K562 (cell line): ENCODE measurements at regions not wholly inside any gene's neighbourhood (a gene's known extent, or its start where the extent isn't known, plus 50 kb on each side); places are given as distances from the start of the nearest gene placed in this dataset.

Experiments
- ATAC-seq: fragments of 200-7000 bp; cut with Tn5 transposase; 3 replicates; pipeline ENCODE4 v1.9.1; 2020; ENCODE audit warnings: moderate library complexity
- BruUV-seq: library from RNA; stranded (reverse); fragments of 400-500 nt; replicated peaks from 2 replicates; lab custom pipeline; 2021; lab: Mats Ljungman, UMichigan
- CTCF ChIA-PET: fragments of 300-600 bp; formaldehyde crosslinking; extraction: SDS; loops from one replicate; lab custom pipeline; 2021; ENCODE audit warnings: low intra/inter-chr PET ratio; lab: Yijun Ruan, JAX
- POLR2A ChIA-PET: fragments of 300-600, 350-650 bp; sonication (Branson Sonifier 250); formaldehyde crosslinking; extraction: SDS; loops from one replicate; lab custom pipeline; 2021; ENCODE audit warnings: antibody characterized with exemption, inconsistent platforms; lab: Yijun Ruan, JAX
- DNase-seq, 4 experiments: peaks; one replicate each; pipeline versions ENCODE4 v3.0.0 to v3.0.0-alpha.2; 2011 to 2018; ENCODE audit warnings: low spot score in 3 of 4, mixed read lengths in 3 of 4; ENCODE audit errors: extremely low read depth in 1 of 4
- FAIRE-seq: peaks from 2 replicates; lab custom pipeline; 2011; peaks lifted over from hg19 to GRCh38; lab: Jason Lieb, UNC
- H2AFZ ChIP-seq: 2 replicates; pipeline ENCODE4 v1.6.0; 2011; ENCODE audit warnings: low read depth, low read length, control low read depth, inconsistent platforms
- H3K27ac ChIP-seq: fragments of 200-600 bp; 3 replicates; pipeline ENCODE4 v1.8.0; 2011; ENCODE audit warnings: low read depth, mild to moderate bottlenecking, control low read depth, inconsistent platforms, low read length, moderate library complexity, mixed read lengths; ENCODE audit errors: extremely low read depth
- H3K27me3 ChIP-seq, 2 experiments: fragments of 300-600 bp in 1 of 2; 2 replicates in 1 of 2; 3 replicates in 1 of 2; pipeline versions ENCODE4 v1.6.0 to v1.8.0; 2011; ENCODE audit warnings: inconsistent platforms in 2 of 2, low read length in 2 of 2, mild to moderate bottlenecking in 1 of 2, mixed read lengths in 1 of 2, moderate library complexity in 1 of 2; ENCODE audit not compliant: control insufficient read depth in 2 of 2, insufficient read depth in 2 of 2
- H3K36me3 ChIP-seq: fragments of 300-600 bp; 3 replicates; pipeline ENCODE4 v1.8.0; 2011; ENCODE audit warnings: mild to moderate bottlenecking, low read length, inconsistent platforms; ENCODE audit not compliant: control insufficient read depth, insufficient read depth
- H3K4me1 ChIP-seq, 2 experiments: fragments of 200-600 bp in 1 of 2; replicated peaks in 1 of 2; 2 replicates in 1 of 2; 3 replicates in 1 of 2; pipeline versions ENCODE4 v1.5.1 to v1.8.0; 2011; ENCODE audit warnings: inconsistent platforms in 2 of 2, low read length in 2 of 2, mild to moderate bottlenecking in 1 of 2, mixed read lengths in 1 of 2, moderate library complexity in 1 of 2; ENCODE audit not compliant: control insufficient read depth in 2 of 2, insufficient read depth in 2 of 2
- H3K4me2 ChIP-seq: 2 replicates; pipeline ENCODE4 v1.6.1; 2011; ENCODE audit warnings: low read length, control low read depth, inconsistent platforms, mixed read lengths; ENCODE audit not compliant: insufficient read depth
- H3K4me3 ChIP-seq: fragments of 200-600 bp; sonication (generic), shearing (Covaris generic); 2 replicates; pipeline ENCODE4 v1.5.1; 2016; ENCODE audit warnings: control low read depth, inconsistent platforms
- H3K79me2 ChIP-seq: fragments of 200-600 bp; 3 replicates; pipeline ENCODE4 v1.8.0; 2011; ENCODE audit warnings: low read length, inconsistent platforms; ENCODE audit not compliant: control insufficient read depth, insufficient read depth
- H3K9ac ChIP-seq, 2 experiments: 2 replicates each; pipeline versions ENCODE4 v1.6.0 to v1.6.1; 2011; ENCODE audit warnings: low read depth in 2 of 2, low read length in 2 of 2, control low read depth in 1 of 2, inconsistent platforms in 1 of 2, mild to moderate bottlenecking in 1 of 2, mixed read lengths in 1 of 2; ENCODE audit not compliant: insufficient read depth in 1 of 2
- H3K9me1 ChIP-seq: one replicate; pipeline ENCODE4 v1.6.0; 2011; ENCODE audit warnings: inconsistent platforms, mild to moderate bottlenecking, low read length, moderate library complexity; ENCODE audit not compliant: control insufficient read depth, insufficient read depth
- H3K9me3 ChIP-seq: replicated peaks from 2 replicates; pipeline ENCODE4 v1.5.1; 2011; ENCODE audit warnings: low read depth, low read length, inconsistent platforms; ENCODE audit not compliant: control insufficient read depth, insufficient read depth
- H4K20me1 ChIP-seq: replicated peaks from 2 replicates; pipeline ENCODE4 v1.6.1; 2011; ENCODE audit warnings: low read length, inconsistent platforms, mixed read lengths; ENCODE audit not compliant: control insufficient read depth, insufficient read depth
- ATF3 ChIP-seq, 2 experiments: fragments of 450-650 bp in 1 of 2; sonication (generic) in 1 of 2; formaldehyde crosslinking in 1 of 2; IDR thresholded peaks in 1 of 2; conservative IDR thresholded peaks in 1 of 2; 2 replicates each; pipeline versions ENCODE4 v1.6.1 to v1.8.1; 2016 to 2023; ENCODE audit warnings: mild to moderate bottlenecking in 2 of 2, moderate library complexity in 2 of 2, inconsistent platforms in 1 of 2, missing genetic modification reagents in 1 of 2
- JUNB ChIP-seq: fragments of 450-650 bp; formaldehyde crosslinking; conservative IDR thresholded peaks from 2 replicates; pipeline ENCODE4 v1.4.0; 2020; ENCODE audit warnings: mild to moderate bottlenecking
- JUND ChIP-seq, 2 experiments: IDR thresholded peaks; 2 replicates in 1 of 2; 3 replicates in 1 of 2; pipeline ENCODE4 v1.6.1; 2011; ENCODE audit warnings: borderline replicate concordance in 2 of 2, low read depth in 2 of 2, low read length in 2 of 2, improper control_type of control experiment in 1 of 2, missing biosample characterization in 1 of 2, missing genetic modification characterization in 1 of 2, missing genetic modification reagents in 1 of 2
- NCOA4 ChIP-seq: fragments of 450-650 bp; IDR thresholded peaks from 2 replicates; pipeline ENCODE4 v1.6.1; 2018; ENCODE audit warnings: mild to moderate bottlenecking; ENCODE audit not compliant: partially characterized antibody
- TCFL5 ChIP-seq: fragments of 250-450 bp; sonication (Bioruptor Pico); conservative IDR thresholded peaks from 2 replicates; pipeline ENCODE4 v1.6.1; 2021; ENCODE audit warnings: mild to moderate bottlenecking, moderate library complexity, matching md5 sums
- ZBTB43 ChIP-seq: sonication (generic); formaldehyde crosslinking; IDR thresholded peaks from 2 replicates; pipeline ENCODE4 v1.8.0; 2023; ENCODE audit warnings: mild to moderate bottlenecking, missing genetic modification reagents
- ZBTB8A ChIP-seq: fragments of 450-650 bp; IDR thresholded peaks from 2 replicates; pipeline ENCODE4 v1.6.1; 2018; ENCODE audit warnings: mild to moderate bottlenecking, moderate library complexity; ENCODE audit not compliant: partially characterized antibody
- ZNF311 ChIP-seq: fragments of 250-450 bp; sonication (Bioruptor Pico); IDR thresholded peaks from 2 replicates; pipeline ENCODE4 v1.4.0; 2020; ENCODE audit warnings: mild to moderate bottlenecking, moderate library complexity
- WGBS: fragments of 100-300 bp; shearing (Covaris generic); methylation state at CpG from one replicate; pipeline ENCODE4 v1.1.6; 2016; ENCODE audit warnings: low coverage, mixed read lengths; ENCODE audit not compliant: insufficient coverage; ENCODE audit errors: missing lambda C conversion rate; 5-methylcytosine and 5-hydroxymethylcytosine counted together
- in situ Hi-C: fragments of 300-500 bp; cut with MboI; formaldehyde crosslinking; loops from 4 replicates; pipeline ENCODE4 v1.15.0; 2018; ENCODE audit warnings: inconsistent platforms, mixed read lengths
- intact Hi-C: fragments of 100-400 bp; cut with micrococcal nuclease; formaldehyde crosslinking; loops from 2 replicates; pipeline ENCODE4 v1.14.2; 2022

- TF ChIP-seq ZBTB8A (no peak), TCFL5 (no peak), ZBTB43 (CRISPR knock-in tag) (no peak)
Measured at GRCh38 chr1:4379451-4380175, 274.8 kb upstream of the AJAP1 start (continued).

- Histone ChIP-seq H3K9me3 (no peaks in the 10 kb centered on the region), H3K27me3 (no peaks in the 10 kb centered on the region), H3K4me1 (no peaks in the 10 kb centered on the region), H2AFZ (no peak overlapping the region), H4K20me1 (no peaks in the 10 kb centered on the region), H3K9me1 (no peaks in the 10 kb centered on the region), H3K9ac (no peak overlapping the region), H3K27ac (no peak overlapping the region), H3K4me2 (no peak overlapping the region), H3K4me3 (no peak overlapping the region), H3K36me3 (no peaks in the 10 kb centered on the region), H3K79me2 (no peaks in the 10 kb centered on the region)
- ChIA-PET POLR2A (no interaction called here), CTCF (no interaction called here)
- in situ Hi-C loops (no loop called here), intact Hi-C loops (no loop called here)
- WGBS, result 0% methylated on average over 3 of the region's 3 CpGs
- no peak for TF ChIP-seq ZNF311
- no peak for TF ChIP-seq JUND (IDR thresholded peaks at IDR 0.05; ENCODE audit: borderline replicate concordance, low read depth, low read length)
- TF ChIP-seq JUND (tag; IDR thresholded peaks at IDR 0.05; ENCODE audit: borderline replicate concordance, low read depth, low read length), result peak; percentile 29; the same call in 1 of the 3 replicates
- TF ChIP-seq NCOA4, result no peak
- peak; percentile 44; the same call in 1 of the 2 replicates for TF ChIP-seq ATF3 (IDR thresholded peaks at IDR 0.05)
- no peak for TF ChIP-seq ATF3 (CRISPR knock-in tag; conservative IDR thresholded peaks at IDR 0.05)
- TF ChIP-seq JUNB (CRISPR knock-in tag), result peak; percentile 59
- BruUV-seq, result no TSS peak
- FAIRE-seq, result no peak
- no peak for ATAC-seq
- DNase-seq, result no peak
Measured at GRCh38 chr1:4380564-4381168, 273.7 kb upstream of the AJAP1 start.
